SW480 (cell line): ENCODE measurements at regions not wholly inside any gene's neighbourhood (a gene's known extent, or its start where the extent isn't known, plus 50 kb on each side); places are given as distances from the start of the nearest gene placed in this dataset.

Source experiments
- DNase-seq: peaks from one replicate; pipeline ENCODE4 v3.0.0-alpha.2; 2016; ENCODE audit warnings: low spot score

DNA sequence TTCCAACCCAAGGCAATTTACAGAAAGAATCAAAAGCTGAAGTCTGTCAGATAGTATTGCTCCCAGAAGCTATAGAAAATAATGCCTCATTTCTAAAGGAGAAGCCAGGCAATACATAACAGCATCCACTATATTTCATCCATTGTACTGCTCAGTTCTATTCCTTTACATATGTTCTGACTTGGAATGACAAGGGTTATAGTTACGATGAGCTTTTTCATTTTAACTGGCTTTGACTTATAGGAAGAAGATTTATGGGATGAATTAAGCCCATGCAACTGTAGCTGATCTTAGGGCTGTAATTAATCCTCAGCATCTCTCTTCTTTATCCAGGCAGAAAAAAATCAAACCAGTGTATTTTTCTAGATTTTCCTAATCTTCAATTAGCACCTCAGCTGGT lies 676.3 kb upstream of the CCDC54 start:
- no peak for DNase-seq

DNA sequence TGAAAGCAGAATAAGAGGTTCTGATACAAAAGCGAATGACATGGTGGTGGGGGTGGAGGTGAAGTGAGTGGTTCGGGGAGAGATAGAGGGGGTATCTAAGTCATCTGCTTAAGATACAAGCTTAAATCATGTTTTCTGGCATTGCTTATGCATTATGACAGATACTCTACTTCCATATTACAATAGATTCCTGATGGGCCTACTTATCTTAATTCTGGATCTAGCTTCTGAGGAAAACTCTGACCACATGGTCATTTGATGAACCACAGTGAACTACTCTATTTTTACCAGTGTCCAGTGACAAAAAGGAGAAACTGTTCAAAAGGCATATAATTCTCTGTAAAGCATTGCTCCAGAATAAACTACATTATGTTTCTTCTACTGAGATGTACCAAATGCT lies 673.7 kb upstream of the CCDC54 start:
- no peak for DNase-seq

DNA sequence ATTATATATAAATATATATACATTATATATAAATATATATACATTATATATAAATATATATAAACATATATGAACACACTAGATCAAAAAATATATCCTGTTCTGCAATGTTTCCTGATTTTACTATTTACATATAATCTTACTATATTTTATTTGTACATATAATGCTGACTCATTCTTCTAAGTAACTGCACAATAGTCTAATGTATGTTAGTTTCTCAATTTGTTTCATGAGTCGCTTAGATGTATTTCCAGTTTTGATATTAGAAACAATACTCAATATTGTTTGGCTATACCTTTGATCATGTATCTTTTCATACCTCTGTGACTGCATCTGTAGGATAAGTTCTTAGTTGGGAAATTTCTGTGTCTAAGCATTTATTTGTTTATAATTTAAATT lies 669.9 kb upstream of the CCDC54 start:
- no peak for DNase-seq

DNA sequence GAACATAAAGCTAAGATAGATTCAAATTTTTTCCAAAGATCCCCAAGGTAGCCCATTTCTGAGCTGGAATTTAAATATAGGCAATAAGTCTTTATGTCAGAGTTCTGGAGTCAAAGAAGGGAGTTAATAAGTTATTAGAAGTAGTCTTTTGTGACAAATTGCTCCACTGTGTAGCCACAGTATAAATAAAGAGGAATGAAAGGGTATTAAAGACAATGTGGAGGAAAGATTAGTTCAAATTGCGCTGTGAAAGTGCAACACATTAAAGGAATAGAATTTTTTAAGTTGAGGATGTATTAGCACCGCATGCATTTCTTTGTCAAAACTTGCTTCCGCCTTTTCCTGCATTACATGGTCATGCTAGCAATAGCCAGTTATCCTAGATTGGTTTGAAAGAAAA lies 666.6 kb upstream of the CCDC54 start:
- DNase-seq: no peak

DNA sequence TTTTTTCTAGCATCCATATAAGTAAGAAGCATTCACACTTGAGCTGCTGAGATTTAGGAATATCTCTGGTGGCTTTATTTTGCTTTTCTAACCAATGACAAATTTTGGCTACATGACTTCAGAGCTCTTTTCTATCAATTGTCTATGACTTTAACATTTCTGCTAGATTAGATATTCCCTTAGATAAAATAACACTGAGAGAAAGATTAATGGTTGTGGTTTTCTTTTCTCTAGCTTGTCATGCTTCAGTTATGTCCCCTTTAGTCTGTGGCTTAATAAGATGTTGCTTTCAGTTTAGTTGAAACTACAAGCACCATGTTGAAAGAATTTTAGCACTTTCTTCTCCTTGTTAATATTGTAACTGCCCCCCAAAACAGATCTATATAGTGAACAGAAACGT lies 665.6 kb upstream of the CCDC54 start:
- DNase-seq: no peak

DNA sequence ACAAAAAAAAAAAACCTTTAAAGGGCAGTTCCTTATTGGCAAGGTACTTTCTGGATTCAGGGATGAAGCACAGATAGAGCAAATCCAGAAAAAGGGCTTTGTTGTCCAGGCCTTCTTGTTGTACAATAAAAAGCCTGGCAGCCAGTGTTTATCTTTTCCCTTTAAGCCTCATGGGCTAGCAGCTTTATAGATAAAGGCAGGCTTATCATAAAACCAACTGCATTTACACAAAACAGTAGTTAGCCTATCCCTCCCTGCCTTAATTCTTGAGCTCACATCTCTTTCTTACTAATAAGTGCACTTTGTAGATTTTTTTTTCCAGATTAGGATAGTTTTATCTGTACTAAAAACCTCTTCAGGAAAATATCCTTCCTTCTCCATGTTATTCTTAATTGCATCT lies 662.8 kb upstream of the CCDC54 start:
- DNase-seq: no peak

DNA sequence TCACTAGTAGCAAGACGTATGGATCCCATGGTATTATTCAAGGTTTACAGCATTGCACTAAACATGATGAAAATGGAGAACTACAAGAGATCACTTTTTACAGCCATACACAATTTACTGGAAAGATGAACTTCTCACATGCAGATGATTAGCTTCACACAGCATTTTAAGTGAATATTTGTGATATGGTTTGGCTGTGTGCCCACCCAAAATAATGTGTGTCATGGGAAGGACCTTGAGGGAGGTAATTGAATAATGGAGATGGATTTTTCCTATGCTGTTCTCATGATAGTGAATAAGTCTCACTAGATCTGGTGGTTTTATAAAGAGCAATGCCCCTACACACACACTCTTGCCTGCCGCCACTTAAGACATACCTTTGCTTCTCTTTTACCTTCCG lies 662.0 kb upstream of the CCDC54 start:
- DNase-seq: no peak

DNA sequence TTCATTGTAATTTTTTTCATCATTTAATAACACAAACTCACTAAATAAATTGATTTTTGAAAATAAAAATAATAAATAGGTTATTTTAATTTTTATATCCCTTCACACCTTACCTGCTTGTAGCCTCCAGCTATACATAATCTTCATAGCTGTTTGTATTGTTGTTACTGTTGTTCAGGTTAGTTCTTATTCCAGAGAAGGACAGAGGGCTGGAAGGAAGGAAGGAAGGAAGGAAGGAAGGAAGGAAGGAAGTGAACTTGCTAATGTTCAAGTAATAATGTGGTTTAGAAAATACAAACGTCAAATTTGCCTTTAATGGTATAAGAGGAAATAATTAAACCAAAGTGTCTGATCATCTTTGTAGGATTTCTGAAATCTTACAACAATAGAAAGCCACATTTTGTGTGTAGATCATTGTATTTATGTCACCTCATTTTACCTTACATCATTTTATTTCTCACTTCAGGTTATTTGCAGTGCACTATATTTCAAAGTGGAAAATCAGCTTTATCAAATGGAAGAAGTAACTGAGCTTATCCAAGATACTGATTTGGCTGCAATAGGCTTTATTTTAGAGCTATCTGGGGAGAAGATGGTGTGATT lies 660.0 kb upstream of the CCDC54 start:
- no peak for DNase-seq

DNA sequence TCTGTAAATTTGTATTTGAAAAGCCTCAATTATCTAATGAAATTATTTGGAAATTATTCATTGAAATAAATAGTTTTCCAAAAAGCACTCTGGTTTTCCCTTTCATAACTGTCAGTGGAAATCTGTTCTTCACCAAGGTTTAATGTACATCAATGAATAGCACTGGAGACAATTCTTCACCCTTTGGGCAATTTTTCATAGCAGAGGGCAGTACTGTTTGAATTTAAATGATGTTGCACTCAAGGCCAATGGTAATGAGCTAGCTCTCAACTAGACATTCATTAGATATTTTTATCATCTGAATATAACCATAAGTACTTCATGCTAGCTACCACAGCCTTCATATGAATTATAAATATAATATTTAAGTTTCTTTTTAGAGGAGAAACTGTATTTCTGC lies 658.2 kb upstream of the CCDC54 start:
- no peak for DNase-seq

DNA sequence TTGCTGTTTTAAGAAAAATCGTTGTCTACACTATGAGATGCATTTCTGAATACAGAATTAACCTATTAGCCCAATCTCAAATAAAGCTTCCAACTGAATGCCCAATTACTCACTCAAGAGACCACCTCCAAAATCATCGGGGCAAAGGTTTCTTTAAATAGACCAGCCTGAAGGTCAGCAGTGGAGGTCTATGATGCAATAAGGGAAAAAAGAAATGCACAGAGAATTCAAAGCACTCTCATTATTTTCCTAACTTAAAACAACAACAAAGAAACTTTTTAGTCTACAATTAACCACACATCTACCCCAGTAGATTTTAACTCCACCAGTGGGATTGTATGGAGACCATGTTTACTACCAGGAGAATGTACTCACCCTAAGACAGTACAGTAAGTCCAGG lies 657.7 kb upstream of the CCDC54 start:
- DNase-seq: no peak

DNA sequence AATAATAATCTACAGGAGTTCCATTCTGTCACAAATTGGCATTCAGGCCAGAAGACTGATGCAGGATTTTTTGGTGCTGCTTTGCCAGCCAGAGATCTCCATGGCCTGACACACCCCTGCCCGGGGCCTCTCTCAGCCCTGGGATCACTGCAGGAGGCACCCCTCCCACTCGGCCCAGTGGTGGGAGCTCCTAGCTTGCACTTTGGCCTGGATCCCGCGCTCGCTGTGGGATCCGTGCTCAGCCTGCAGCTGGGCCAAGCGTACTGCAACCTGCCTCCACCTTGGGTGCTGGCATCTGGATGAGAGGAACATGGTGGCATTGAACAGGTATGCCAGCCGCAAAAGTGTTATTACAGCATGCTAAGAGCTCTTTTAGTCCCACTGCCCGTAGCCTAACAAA lies 656.7 kb upstream of the CCDC54 start:
- no peak for DNase-seq

DNA sequence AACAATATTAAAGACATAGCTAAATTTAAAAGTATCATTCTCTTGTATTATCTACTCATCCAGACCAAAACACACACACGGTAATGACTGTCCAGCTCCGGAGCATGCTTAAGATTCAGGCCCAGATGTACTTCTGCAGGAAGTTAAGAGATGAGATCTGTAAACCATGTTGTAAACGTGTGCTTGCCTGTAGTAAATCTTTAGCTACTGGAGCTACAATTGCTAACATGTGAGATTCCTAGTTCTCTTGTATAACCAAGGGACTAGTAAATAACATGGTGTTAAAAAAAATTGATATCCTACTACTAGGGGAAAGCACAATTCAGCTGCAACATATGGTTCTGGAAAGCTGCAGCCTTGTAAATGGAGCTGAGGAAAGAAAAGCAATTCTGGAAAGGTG lies 651.7 kb upstream of the CCDC54 start:
- DNase-seq: no peak

DNA sequence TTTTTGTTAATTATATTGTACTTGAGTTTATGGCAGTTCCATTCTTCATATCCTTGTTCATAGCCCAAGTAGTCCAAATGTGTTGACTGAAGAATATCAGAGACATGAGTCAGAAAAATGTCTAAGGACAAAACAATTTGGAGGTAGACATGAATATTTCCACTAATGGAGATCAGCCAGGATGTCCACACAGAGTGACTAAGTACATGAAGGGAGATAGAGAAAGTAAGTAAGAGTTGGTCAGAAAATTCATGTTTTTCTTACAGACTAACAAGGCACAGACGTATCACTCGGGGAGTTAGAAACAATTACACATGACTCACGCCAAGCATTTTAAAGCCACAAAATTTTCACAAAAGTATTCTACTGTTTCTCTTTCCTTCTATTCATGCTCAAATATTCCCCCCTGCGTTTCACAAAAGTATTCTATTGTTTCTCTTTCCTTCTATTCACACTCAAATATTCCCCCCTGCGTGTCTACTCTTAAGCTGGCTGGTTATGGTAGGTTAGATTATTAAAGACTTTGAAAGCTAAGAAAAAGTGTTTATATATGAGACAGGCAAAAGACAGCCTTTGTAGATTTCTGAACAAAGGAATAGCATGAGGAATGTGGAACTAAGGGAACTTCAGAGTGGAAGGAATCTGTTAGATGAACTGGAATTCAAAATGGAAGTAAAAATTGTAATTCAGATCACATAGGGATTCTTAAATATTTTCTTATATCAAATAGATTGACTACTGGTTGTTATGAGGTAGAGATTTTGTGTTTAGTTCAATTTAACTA lies 648.7 kb upstream of the CCDC54 start:
- no peak for DNase-seq

DNA sequence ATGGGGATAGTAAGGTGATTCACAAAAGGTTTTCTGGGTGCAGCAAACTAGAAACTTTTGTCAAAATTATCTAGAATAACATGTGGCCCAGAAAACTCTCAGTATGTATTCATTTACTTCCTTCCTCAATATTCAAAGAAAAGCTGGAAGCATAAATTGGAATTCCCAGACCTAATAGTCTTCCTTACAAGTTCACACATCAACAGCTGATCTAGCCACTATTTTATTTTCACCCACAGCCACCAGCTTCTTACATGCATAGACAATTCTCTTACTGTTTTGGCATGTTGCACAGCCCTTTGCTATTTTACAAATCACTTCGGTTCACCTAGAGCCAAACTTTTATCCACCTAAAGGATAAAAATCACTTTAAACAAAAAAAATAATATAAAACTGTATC lies 647.8 kb upstream of the CCDC54 start:
- no peak for DNase-seq

DNA sequence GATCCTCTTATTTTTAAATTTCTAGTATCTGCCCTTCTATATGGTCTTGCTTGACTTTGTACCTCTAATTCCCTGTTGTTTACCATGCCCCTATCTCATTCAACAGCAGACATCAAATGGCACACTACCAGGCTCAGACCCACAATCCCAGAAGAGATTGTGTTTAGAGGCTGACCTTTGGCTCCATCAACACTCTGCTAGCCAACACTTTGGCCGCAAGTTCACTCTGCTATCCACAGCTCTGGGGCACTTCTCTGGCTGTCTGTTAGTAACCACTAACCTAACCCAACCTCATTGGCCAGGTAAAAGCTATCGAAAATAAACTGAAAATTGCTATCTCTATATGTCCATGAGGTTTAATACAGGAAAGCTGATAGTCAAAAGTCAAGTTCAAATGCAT lies 646.0 kb upstream of the CCDC54 start:
- no peak for DNase-seq

DNA sequence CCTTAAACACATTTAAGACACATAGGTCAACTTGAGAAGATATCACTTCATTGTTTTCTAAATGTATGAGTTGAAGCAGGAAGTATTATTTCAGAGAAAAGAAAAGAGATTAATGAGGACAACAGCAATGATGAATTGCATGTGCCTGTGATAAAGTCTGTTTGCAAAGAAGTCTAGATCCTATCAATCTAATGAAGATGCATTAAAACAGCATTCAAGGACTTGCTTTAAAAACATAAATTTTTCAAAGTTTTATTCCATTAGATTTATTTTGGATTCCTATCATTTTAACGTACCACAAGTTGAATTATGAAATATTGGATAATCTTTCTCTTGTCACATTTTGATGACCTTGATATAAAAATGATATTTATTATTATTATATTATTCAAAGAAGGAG lies 642.5 kb upstream of the CCDC54 start:
- DNase-seq: no peak

DNA sequence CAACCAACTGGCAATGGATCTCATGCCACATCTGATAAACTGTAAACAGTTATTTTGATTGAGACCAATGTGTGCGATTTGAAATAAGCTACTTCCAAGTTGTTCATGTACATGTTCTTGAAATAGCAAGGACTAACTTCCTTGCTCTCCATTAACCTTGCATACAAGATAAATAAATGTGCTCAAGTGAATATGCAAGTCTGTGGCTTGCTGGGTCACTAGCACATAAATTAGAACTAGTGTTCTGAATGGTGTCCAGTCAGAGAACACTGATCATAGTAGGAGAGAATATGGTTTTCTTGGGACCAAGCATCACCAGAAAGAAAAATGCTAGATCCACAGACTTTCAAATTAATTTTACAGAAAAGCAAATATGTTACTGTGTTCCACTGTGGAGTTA lies 640.0 kb upstream of the CCDC54 start:
- DNase-seq: no peak

DNA sequence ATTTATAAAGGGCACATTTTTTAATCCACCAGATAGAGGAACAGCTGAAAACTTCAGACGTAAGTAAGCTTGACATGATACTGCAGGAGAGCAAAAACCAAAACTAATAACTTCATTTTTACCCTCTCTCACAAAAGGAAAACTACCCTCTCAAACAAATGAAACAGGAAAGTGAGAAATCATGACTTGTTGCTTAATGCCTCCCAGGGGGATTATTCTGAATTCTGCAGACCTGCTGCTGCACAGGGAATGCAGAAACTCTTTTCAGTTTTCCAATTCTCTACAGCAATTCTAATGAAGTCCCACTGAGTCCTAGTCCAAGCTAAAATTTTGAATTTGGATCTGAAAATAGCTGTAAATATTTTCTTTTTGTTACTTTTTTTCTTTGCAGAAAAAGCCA lies 637.1 kb upstream of the CCDC54 start:
- no peak for DNase-seq

DNA sequence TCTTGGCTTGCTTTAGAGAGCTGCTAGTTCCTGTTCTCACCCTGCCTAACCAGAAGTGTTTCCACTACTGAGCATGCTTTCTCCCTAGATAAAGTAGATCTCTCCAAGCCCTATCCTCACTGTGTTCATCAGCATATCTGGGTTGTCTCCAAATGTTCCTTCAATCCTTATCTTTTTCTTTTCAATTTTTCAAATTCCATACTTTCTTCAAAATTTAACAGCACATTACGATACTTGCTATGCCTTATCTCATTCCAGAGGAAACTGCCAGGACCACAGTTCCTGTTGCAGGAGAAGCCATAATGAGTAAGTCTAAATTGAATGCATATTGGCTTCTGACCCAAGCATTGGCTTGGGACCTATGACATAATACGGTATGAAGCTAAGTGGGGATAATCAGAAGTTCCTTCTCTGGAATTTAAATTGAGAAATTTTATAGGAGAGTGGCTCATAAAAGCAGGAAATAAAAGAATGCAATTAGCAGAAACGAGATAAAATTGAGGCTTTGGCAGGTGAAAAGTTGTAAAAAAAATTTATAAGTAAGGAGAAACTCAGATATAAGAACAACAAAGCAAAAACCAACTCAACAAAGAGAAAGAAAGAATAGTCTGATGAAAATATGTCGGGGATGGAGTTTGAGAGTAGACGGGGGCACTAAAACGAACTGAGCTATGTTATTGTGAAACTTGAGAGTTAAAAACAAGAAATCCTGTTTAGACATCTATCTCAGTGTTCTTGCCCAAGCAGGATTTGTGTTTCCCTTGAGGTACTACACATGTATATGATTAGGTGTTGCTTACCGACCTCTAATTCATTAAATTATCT lies 631.7 kb upstream of the CCDC54 start:
- no peak for DNase-seq

DNA sequence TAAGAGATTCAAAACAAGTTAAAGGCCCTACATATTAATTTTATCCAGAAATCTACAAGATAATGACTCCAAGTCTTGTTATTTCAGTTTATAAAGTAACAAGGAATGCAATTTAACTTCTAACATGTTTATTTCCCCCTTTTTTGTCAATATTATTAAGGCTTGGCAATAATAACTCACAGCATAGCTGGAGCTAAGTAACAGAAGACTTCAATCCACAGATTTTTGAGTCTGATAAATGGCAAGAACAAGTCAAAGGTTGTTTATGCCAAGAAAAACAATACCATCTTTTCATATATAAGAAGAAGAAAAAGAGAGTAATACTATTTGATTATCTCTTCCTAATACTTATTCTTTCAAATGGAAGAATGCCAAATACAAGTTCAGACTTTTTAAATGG lies 631.0 kb upstream of the CCDC54 start:
- DNase-seq: no peak

DNA sequence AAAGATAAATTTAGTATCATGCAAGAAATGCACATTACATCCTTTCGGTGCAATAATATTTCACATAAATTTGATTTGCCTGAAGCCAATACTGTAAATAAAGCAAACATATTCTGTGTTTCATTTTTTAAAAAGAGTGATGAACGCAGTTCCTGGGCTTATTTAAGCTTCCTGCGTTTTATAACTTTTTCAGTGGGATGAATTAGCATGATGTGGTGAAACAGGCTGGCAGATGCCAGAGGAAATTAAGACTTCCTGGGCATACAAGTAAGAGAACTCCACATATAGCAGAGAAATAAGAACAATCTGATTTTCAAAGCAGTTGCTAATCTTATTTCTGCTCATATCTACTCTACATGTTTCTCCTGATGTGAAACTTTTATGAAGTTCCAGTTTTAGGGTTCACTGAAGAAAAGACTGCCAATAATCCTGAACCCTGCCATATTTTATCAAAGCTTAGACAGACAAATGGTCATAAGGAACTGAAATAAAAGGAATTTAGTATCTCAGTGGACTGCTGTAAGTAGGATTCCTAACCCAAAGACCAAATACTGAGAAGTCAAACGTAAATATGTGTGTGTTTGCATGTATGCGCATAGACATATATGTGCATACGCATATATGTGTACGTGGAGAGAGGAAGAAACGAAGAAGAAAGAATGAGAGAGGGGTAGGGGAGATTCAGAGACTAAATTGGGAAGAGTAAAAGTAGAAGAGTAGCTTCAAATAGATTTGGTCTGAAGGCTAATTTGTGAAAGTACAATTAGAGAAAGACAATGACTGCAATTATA lies 628.6 kb upstream of the CCDC54 start:
- no peak for DNase-seq

DNA sequence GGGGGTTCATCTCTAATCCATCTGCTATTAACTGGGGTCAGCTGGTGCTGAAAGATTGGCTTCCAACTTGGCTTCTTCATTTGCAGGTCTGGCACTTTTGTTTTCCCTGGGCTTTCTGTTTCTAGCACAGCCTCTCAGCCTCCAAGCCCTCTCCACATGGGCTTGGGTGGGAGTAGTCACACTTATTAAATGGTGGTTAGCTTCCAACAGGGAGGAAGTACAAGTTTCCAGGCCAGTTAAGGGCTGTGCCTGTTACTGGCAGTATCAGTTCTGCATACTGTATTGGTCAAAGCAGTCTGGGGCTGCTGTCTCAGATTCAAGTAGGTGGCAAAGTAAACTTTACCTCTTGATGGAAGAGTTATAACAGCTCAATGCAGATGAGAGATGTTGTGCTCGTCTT lies 627.1 kb upstream of the CCDC54 start:
- no peak for DNase-seq

DNA sequence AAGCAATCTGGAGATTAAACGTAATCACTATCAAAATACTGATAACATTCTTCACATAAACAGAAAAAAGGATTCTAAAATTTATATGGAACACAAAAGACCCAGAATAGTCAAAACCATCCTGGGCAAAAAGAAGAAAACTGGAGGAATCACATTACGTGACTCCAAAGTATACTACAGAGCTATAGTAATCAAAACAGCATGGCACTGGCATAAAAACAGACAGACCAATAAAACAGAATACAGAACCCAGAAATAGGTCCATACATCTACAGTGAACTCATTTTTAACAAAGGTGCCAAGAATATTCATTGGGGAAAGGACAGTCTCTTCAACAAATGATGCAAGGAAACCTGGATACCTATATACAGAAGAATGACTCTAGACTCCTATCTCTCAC lies 621.9 kb upstream of the CCDC54 start:
- DNase-seq: no peak
